NCI-H748 (cell line): ENCODE measurements at regions not wholly inside any gene's neighbourhood (a gene's known extent, or its start where the extent isn't known, plus 50 kb on each side); places are given as distances from the start of the nearest gene placed in this dataset.
"Not testable (repeated sequence)": the region's sequence is repeated elsewhere in the genome, so short reads cannot be mapped to it uniquely, and the experiment has no call there.

Experiments
- DNase-seq: peaks from one replicate; lab custom pipeline; 2025; ENCODE audit not compliant: unreplicated experiment; lab: John Stamatoyannopoulos, UW

DNA sequence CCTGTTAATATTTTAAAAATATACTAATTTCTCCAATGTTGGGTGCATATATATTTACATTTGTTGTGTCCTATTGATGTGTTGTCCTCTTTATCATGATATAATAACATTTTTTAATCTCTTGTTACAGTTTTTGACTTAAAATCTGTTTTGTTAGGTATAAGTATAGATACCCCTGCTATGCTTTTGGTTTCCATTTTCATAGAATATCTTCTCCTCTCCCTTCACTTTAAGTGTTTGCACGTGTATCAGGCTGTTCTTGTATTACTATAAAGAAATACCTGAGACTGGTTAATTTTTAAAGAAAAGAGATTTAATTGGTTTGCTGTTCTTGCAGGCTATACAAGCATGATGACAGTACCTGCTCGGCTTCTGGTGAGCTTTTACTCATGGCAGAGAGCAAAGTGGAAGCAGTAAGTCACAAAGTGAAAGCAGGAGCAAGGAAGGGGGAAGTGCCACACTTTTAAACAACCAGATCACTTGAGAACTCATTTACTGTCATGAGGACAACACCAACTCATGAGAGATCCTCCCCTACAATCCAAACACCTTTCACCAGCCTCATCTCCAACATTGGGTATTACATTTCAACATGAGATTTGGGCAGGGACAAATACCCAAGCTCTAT is 340.5 kb upstream of the SYNCRIP start:
- no peak for DNase-seq

DNA sequence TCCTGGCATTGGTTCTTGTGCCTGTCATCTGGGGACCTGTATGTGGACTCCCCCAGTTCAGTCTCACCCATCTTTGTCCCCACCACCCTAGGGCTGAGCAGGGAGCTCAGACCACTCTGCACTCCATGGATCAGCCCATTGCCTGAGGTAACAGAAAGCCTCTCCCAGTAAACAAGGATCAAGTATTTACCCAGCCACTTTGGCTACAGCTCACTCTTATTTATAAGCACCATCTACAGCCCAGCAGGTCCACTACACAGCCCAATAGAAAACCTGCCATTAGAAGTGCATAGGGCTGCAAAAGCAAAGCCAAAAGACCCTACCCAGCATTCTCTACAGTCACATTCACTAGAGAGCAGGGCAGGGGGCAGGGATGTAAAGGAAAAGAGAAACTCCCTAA is 335.0 kb upstream of the SYNCRIP start:
- DNase-seq = no peak

DNA sequence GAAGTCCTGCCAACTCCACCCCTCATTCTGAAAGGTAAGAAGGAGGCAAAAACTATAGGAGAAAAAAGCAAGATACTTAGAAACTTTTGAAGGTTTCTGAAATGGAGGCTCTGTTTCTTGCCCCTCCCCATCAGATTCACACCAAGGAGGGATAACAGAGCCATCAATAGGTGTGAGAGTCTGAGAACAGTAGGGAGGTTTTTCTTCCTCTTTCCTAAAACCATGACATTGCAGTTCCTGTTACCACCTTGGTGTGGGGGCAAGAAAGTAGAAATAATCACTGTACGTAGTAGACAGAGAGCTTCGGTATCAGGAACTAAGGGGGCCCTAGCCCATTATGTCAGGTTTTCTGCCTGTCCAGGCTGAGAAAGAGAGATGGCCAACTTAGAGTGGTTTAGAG is 333.3 kb upstream of the SYNCRIP start:
- DNase-seq = no peak

DNA sequence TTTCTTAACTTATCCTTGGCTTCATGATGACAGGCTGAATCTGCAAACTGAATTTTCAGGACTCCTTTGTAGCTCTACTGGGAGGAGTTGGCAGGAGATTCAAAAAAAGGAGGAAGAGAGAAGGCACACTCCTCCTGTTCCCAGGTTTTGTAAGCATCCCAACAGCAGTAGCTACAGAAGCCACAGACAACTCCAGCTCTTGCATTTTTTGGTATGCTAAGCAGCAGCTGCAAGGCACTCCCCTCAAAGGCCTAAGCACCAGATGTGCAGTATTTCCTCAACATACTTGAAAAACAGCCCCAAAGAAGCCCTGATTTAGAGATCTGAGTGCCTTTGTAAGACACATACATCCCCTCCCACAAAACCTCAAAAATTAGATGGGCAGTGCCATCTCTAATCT is 328.6 kb upstream of the SYNCRIP start:
- no peak for DNase-seq

DNA sequence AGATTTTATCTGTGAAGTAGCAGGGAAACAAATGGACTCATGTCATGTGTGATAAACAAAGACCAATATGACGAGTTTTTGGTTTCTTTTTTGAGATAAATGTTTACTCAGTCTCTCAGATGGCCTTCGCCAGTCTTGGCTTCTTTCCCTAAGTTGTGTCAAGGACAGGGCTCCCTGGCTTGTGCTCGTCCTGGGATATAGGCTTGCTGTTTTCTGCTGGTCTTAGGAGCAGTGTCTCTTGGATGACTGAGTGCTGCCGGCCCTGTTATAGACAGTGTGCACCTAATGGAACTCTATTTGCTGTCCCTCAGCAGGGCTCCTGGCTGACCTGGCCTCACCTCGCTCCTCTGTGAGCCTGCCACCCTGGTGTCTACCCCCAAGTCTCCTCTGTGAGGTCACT is 324.1 kb upstream of the SYNCRIP start:
- DNase-seq = no peak

DNA sequence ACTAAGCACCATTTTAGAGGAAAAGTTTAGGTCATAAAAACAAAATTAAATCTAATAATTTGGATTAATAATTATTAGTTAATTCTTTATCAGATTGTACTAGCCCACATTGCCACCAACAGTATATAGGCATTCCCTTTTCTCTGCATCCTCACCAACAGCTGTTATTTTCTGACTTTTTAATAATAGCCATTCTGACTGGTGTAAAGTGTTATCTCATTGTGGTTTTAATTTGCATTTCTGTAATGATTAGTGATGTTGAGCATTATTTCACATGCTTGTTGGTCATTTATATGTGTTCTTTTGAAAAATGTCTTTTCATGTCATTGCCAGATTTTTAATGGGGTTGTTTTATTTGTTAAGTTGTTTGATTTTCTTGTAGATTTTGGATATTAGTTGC is 319.1 kb upstream of the SYNCRIP start:
- no peak for DNase-seq

DNA sequence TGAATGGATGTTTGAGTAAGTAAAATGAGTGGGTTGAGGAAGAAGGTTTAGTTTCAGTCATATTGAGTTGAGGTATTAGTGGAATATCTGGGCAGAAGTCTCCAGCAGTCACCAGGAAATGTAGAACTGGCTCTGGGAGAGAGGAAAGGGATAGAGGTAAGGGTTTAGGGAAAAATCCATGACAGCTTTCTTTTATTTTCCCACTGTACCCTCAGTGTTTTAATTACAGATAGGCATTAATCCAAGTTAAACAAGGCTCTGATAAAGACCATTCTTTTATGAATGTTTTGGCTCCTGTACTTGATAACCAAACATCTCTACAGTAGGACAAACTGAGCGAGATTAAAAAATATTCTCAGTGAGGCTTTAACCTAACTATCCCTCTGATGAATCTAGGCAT is 318.4 kb upstream of the SYNCRIP start:
- no peak for DNase-seq

DNA sequence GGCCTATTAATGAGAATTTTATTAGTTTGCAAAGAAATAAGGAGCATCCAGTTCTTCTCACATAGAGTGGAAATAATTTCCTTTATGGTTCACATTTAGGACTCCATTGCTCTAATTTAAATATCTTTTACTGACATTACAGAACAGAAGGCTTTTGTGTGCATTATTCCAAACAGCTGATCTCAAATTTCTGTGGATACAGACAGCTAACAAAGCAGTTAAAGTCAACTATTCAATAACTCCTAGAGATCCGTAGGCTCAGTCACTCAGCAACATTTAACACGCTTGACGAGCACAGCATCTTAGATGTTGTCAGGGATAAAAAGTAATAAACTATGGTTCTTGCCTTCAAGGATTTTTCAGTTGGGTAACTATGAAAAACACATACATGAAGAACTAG is 305.8 kb upstream of the SYNCRIP start:
- DNase-seq = no peak

DNA sequence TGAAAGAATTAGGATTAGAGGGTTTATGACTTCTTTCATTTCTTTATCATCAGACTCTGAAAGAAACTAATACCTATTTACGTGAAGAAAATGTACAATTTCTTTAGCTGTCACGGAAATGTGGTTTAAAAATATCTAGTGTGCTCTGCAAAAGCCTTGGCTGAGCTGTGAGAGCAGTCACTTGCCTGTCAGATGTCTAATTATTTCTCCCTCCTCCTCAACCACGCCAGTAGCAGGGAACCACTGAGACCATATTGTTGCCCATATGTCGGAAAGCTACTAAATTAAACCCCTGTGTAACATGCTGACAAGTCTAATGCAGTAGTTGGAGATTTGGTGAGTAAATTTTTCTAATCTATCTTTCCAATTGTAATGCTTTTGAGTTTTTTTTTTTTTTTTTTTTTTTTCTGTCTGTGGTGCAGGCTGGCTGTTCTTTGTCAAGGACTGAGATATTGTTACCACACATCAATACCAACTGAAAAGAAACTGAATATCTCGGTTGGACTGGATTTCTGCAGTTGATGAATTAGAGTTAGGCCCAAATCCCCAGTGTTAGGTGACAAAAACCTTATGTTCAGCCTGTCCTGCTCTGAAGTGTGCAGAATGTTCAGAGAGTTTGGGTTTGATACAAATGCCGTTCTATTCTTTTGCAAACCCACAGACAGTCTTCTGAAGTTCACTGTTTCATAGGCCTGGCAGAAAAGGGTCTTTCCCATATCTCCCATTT is 302.9 kb upstream of the SYNCRIP start:
- DNase-seq = no peak

DNA sequence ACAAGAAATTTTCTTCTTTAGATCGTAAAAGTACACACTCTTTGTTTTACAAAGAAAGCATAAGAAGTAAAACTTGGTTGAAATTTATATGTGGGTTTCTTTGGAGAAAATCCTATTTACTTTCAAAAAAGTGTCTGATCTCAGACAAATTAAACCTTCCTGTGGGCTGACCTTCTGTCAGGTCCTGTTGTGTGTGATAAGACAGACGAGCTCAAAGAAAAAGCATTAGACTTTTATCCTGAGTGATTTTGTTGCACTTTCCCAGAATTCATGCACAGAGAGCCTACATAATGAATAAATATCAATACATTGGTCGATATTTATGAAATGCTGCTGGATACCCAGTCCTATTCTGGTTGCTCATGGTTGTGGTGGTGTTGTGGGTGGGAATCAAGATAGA is 302.1 kb upstream of the SYNCRIP start:
- no peak for DNase-seq

DNA sequence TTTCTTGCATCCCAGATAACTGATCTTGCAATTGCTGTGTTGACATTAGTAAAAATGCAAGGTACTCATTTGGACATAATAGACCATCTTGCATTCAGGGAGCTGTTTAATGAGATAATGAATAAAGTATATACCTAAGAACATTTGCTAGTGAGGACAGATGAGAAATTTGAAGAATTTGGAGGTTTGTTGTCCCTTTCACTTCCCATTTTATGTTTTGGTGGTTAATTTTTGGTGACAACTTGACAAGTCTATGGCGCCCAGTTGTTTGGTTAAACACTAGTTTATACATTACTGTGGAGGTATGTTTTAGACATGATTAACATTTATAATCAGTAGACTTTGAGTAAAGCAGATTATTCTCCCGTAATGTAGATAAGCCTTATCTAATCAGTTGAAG is 300.2 kb upstream of the SYNCRIP start:
- no peak for DNase-seq

DNA sequence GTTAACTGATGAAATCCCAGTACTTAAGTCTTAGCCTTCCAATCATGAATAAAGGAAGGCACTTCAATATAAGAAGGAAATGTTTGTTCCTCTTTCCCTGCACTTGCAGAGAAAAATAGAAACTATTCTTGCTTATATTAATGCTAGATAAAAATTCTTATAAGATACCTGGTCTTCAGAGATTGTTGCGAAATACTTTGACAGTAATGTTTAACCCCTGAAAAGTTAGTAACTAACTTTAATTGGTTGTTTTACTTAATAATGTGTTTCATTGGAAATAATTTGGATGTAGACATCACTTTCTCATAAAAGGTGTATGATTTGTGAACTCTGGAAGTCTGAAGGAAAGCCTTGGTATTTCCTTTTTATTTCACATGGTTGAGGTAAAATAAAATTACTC is 294.2 kb upstream of the SYNCRIP start:
- no peak for DNase-seq

DNA sequence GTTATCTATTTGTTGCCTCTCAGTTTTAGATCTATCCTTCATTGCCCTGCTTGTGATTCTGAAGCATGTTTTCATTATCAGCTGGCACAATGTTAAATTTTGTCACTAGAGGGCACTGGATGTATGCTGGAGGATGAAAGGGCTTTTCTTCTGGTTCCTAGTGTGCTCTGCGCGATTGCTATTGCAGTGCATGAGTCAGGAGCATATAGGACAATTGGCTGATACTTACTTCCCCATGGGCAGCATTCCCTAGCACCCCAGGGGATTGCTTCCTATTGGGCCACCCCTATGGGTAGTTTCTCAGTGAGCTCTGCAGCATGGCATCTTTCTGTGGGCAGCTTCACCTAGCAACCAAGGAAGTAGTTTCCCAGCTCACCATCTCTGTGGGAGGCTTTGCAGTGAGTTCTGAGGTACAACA is 280.3 kb upstream of the SYNCRIP start:
- DNase-seq = peak; percentile 67

DNA sequence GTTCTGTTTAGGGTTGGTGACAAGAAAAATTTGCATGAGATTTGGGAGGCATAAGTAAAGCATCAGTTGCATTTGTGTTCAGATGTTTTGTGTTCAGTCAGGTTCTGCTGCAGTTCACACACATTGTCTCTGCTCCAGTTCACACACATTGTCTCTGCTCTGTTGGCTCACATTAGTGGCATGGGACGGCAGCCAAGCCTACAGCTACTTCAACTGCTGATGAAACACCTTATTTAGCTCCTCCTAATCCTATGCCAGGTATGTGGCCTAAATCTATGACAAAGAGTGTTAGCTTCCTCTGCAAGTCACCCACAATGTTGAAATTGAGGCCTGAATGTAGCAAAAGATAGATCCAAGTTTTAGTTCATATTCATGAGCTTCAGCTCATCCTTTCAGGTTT is 278.1 kb upstream of the SYNCRIP start:
- DNase-seq = no peak

DNA sequence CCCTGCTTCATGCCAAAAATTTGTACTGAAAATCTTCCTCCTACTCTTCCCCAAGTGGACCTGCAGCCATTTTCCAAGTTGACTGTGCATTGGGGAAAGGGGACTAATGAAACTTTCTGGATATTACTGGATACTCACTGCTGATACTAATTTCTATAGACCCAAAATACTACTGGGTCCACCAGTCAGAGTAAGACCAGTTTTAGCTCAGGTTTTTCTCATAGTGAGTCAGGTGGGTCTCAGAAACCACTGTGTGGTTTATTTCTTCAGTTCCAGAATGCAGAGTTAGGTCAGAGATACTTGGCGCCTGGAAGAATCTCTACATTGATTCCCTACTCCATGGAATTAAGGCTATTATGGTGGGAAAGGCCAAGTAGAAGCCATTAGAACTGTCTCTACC is 274.8 kb upstream of the SYNCRIP start:
- no peak for DNase-seq

DNA sequence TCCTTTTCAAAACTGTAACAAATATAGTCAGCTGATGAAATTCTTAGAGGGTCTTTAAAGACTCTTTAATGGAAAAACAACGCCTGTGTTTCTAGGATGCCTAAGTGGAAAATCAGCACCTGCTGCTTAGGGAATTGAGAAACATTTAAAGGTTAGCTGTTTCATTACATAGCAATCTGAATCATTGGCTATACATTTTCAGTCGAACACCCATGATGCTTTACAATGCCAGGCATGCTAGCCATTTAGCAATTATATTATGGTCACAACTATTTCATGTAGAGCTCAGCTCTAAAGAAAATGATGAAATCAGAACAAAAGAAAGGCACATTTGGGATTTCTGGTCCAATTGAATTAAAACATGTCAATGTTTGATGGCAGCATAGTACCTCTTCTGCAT is 270.3 kb upstream of the SYNCRIP start:
- DNase-seq = no peak

DNA sequence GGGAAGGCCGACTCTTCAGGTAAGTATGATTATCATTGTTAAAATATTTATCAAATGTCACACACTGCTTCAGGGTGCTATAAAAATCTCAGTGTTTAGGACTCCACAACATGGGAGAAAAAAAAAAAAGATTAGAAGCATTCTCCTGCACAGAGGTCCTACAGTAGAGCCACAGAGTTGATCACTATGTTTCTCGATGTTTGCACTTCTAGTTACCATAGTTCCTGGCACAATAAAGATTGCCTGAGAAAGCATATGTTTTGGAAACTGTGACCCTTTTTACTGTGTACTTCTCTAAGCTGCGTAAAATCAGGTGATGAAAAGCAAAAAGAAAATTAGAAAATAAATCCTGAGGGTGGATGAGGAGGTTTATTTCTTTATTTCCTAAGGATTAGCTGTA is 269.9 kb upstream of the SYNCRIP start:
- DNase-seq = no peak

DNA sequence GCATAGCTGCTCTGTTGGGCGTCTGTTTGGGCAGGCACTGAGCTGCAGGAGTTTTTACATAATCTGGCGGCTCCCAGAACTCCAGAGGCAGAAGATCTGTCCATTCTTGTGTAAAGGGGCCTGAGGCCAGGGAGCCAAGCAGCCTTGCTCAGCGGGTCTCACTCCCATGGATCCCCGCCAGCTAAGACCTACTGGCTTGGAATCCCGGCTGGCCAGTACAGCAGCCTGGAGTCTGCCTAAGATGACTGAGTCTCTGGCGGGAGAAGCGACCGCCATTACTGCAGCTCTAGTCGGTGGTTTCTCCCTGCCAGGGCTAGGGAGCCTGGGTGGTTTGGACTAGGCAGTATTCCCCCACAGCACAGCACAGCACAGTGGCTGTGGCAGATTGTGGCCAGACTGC is 268.4 kb upstream of the SYNCRIP start:
- peak; percentile 15 for DNase-seq

DNA sequence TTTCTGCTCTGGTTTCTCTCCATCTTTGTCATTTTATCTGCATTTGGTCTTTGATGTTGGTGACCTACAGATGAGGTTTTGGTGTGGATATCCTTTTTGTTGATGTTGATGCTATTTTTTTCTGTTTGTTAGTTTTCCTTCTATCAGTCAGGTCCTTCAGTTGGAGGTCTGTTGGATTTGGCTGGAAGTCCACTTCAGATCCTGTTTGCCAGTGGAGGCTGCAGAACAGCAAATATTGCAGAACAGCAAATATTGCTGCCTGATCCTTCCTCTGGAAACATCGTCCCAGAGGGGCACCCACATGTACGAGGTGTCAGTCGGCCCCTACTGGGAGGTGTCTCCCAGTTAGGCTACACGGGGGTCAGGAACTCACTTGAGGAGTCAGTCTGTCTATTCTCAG is 265.4 kb upstream of the SYNCRIP start:
- not testable (repeated sequence) for DNase-seq

DNA sequence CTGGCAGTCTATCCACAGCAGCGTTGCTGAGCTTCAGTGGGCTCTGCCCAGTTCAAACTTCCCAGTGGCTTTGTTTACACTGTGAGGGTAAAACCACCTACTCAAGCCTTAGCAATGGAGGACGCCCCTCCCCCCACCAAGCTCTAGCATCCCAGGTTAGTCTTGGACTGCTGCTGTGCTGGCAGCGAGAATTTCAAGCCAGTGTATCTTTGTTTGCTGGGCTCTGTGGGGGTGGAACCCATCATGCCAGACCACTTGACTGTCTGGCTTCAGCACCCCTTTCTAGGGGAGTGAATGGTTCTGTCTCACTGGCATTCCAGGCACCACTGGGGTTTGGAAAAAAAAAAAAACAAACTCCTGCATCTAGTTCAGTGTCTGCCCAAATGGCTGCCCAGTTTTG is 249.7 kb upstream of the SYNCRIP start:
- DNase-seq = no peak

DNA sequence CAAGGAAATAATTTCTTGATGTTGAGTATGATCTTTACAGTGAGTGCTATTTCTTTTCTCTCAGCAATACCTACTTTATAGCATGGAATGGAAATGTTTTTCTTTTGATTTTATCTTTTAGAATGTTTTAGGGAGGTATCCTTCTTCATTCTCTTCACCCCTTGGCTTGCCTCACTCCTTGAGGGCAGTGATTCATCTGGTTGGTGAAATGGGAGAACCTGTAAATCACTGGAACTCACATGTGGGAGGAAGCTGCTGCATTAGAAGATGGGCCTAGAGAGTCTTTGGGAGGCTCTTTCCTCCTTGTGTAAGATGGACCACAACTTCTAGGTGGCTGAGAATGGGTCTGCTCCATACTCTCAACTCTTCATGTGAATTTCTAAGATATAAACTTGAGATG is 244.8 kb upstream of the SYNCRIP start:
- DNase-seq = no peak

DNA sequence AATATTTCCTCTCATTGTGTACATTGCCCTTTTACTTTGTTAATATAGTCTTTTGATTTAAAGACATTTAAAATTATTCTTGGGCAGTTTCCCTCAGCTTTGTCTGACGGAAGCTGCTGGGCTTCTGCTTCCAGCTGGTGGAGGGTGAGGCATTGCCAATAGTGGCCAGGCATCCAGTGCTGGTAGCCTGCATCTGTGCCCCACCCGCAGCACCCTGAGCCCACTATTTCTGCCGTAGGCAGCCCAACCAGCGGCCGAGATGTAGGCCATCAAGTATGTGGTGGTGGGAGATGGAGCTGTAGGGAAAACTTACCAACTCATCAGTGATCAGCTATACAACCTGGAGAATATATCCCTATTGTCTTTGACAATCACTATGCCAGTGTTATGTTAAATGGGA is 226.0 kb upstream of the SYNCRIP start:
- DNase-seq = no peak

DNA sequence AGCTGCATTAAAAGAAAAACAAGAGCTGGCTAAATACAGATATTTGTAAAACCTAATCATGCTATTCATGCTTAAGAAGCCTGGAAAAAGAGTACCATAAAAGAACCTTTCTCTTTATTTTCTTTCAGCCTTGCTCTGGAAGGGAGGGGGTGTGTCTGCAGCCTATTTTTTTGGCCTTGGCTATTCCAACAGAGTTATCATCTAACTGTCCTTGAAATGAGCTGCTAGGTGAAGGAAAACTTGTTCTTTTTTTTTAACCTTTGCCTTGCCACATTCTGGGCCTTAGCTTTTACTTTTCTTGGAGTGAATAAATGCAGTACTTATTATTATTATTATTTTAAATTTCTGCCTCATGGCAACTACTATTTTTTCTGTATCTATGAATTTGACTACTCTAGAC is 224.9 kb upstream of the SYNCRIP start:
- DNase-seq = no peak
